HG03095 (cell line): ENCODE measurements at regions not wholly inside any gene's neighbourhood (a gene's known extent, or its start where the extent isn't known, plus 50 kb on each side); places are given as distances from the start of the nearest gene placed in this dataset.

ENCODE experiments used
- ATAC-seq: cut with Tn5 transposase; IDR thresholded peaks from one replicate; pipeline ENCODE4 v1.9.1; 2021; ENCODE audit warnings: moderate library complexity; ENCODE audit not compliant: unreplicated experiment

DNA sequence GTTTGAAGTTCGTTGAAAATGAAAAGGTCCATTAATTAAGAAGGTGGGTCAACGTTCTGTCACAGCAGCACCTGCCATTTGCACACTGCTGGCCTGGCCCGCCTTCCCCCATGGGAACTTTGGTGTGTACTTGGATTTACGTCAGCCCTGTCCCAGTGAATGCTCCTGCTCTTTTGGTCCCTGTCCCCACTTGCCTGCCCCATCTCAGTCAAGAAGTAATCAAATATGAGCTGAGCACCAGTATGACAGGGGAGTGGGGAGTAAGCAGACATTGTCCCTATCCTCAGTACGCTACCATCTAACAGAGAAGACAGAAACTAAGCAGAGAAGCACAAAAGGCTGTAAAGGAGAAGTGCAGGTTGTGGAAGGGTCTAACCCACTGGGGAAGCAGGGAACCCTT is 65.1 kb downstream of the SLC4A3 start:
- no peak for ATAC-seq

DNA sequence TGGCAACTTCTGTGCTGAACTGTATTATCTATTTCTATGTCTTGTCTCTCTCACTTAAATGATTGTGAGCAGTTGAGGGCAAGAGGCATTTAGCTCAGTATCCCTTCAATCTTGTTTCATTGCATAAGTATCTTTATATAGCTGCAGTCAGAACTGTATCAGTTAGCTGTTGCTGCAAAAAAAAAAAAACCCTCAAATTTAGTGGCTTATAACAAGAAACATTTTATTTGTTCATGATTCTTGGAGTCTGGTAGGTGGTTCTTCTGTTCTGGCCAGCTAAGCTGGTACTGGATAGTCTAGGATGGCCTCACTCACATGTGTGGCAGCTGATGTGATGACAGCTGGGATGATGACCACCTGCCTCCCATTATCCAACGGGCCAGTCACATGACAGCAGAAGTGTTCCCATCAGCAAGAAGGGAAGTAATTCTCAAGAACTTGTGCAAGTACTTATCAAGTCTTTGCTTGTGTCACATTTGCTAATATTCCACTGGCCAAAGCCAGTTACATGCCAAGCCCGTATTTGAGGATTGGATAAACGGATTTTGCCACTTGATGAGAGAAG is 67.8 kb downstream of the SLC4A3 start:
- ATAC-seq, result no peak

DNA sequence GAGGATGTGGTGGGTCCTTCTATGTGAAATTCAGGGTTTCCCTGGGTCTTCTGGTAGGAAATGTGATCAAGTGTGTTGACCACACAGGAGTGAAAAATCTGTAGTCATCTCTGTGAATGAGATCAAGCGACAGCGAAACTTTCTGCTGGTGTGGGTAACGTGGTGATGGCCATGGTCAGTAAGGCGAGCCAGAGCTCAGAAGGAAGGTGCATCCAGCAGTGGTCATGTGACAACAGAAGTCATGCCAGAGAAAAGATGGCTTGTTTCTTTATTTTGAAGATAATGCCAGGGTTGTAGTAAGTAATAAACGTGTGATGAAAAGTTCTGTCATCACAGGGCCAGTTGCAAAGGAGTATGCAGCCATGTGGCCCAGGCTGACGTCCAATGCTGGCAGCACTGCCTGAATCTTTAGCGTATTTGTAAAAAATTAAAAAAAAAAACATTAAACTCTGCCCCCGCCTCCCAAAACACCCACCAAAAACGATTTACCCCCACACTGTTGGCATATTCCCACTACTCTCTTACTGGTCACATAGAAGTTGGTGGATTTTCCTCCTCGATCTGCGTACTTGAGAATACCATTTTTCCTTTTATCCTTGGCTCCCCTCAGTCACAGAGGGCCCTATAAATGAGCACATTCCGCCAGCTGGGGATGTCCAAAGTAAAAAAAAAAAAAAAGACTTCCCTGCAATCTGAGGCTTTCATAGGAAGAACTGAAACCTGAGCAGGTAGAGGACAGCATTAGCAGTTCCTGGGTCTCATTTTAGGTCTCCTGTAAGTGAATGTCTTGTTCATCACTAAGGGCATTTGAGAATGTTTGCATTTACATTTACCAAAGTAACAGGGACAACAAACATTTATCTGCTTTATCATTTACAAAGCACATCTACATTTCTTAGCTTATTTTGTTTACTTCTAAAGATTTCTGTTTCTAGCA is 70.6 kb downstream of the SLC4A3 start:
- no peak for ATAC-seq

DNA sequence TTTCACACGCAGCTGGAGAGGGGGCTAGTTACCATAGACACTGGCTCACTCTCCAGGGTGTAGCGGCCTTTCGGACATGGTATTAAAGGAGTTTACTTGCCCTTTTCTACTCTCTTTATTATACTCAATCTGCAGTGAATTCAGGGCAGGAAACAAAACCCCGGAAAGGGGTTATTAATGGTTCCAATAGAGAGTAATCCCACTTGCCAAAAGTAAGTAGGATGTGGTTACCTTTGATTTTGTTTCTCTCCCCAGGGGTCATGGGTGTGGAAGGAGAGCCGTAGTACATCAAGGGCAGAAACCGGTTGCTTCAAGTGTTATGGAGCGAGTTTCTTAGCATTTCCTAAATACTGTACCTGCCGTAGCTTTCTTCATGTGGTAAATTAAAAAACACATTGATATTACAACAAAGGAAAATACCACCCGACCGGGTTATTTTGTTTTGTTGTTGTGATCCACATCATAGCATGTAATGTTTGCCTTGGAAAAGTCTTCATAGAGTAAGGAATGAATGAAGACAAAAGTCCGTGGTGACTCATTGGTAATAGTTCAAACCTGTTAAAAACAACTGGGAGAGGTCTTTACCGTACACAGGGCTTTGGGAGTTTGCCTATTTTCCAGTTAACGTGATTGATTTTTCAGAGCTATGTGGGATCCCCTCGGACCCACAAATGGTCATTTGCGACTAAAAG is 71.5 kb downstream of the SLC4A3 start:
- ATAC-seq, result no peak

DNA sequence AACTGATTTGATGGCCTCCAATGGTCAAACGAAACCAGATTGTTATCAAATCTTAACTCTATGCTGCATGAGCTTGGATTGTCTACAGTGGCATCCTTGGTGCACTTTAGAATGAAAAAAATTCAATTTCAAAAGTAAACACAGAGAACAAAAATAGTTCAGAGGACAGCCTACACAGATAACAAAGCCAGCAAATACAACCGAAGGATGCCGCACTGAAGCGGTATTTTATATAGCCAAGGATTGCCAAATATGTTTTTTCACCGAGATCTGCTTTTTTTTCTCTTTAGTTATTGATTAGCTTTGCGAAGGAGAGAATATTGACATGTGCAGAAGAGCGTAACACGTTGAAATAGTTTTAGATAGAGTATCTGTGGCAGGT is 72.0 kb downstream of the SLC4A3 start:
- no peak for ATAC-seq

DNA sequence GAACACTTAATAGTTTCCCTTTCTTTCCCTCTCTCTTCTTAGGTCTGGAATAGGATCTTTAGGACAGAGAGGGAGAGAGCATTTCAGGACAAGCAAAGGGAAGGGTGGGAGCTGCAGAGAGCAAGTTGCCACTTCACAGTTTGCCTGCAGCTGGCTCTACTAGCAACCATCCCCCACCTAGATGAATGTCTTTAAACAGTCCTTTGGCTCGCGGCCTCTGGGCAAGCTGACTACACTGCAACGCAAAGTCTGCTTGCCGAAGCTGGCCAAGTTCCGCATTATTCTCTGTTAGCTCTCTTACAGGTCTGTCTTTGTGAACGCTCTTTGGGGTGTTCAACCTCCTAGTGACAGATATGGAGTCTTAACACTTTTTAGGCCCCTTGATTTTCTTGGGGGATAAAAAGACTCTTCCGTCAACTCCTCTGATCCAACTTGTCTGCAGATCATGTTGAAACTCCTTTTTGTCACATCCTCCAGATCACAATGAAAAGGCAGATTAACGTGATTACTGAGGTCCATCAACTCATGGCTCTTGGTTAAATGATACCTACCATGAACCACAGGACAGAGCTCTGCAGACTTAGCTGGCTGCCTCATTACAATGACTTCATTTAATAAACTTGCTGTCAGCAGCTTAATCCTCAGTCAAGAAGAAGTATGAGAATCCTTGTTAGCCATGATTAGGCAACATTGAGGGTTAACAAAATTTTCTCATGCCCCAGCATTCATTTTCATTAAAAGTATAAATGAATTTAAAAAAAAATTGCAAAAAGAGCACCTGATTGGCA is 74.6 kb downstream of the SLC4A3 start:
- ATAC-seq, result no peak

DNA sequence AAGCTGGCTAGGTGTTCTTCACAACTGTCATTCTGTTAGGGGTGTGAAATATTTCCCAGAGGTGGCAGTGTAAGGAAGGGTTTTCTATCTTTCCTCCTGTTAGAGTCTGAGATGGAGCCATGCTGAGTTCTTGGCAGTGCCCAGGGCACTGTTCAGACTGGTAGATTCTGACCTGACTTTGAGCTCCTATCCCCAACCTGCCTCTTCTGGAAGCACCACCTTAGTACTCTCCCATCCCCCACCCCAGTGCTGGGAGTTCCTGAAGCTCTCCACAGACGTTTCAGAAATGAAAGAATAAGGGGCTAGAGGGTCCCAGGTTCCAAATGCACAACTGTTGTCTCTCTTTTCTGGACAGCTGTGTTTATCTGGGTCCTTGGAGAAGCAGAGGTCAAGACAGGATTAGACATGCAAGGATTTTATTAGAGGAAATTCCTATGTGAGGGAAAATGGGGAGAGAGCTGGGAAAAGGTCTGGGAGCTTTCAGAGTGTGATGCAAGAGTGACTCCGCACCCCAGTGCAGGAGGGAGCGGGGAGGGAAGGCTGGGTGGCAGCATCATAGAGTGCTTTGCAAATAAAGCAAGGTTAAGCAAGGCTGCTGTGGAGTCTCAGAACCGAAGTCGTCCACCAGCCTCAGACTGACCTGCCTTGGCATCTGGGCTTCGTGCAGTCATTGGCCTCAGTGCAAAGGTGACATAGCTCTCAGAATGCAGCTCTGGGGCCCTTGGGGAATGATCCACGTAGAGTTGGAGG is 75.5 kb downstream of the SLC4A3 start:
- ATAC-seq, result no peak

DNA sequence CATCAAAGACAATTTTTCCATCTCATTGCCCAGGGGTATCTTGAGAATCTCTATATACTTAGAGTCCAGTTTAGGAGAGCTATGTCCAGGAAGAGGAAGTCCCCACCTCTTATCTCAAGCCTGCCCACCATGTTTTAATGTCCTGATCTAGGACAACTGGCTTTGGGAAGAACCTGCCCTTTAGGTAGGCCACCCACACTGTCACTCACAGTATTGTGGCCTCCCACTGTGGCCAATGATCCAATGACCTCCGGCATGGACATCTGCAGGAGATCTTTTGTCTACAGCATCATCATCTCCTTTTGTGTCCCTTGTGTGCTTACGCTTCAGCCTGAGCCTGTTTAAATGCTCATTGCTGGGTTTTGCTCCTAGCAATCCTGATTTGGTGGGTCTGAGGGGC is 77.4 kb downstream of the SLC4A3 start:
- no peak for ATAC-seq

DNA sequence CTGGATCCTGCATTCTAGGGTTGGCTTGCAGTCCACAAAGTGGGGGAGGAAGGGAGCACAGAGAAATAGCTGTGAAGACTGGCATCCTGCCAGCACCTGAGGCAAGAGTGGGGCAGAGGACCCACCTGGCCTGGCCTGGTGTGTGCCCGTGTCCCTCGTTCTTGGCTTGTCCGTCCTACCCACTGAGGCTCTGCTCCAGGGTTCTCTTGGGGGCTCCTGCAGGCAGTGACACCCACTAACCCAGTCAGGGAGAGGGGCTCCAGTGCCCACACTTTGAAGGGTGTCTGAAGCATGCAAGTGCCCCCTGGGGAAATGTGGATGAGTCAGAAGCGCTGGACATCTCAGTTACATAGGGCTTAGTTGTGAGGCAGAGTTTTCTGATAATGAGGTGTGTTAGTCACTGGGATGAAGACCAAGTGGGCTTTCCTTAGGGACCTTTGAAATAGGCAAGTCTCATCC is 79.4 kb downstream of the SLC4A3 start:
- no peak for ATAC-seq

DNA sequence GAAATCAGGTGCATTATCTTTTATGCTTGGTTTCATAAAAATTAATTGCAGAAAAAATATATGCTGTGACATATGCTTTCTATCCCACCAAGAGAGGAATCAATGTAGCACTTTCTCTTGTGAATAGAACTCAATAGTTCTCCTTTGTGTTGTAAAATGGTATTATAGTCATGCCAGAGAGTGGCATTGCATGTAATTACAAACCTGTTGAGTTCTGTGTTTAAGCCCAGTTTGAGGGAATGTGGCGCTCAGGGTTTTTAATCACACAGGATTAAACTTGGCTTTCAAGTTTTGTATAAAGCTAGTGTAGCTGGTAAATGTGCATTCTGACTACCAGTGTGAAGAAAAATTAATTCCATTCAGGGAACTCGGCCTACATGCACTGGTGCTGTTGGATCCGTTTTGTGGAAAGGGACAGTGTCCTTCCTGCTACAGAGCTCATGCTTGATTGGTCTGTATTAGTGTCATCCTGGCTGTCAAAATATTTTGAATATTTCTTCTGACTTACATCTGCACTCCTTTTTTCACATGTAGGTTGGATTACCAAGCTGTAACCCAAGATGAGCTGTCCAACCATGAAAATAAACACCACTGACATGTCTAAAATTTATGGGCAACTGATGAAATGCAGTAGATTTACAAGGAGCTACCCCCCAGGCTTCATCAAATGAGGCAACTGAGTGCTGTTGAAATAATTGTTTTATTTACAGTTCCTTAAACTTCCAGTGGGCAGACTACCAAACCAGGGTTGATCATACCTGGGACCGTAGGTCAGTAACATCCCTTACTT is 80.3 kb downstream of the SLC4A3 start:
- ATAC-seq, result no peak

DNA sequence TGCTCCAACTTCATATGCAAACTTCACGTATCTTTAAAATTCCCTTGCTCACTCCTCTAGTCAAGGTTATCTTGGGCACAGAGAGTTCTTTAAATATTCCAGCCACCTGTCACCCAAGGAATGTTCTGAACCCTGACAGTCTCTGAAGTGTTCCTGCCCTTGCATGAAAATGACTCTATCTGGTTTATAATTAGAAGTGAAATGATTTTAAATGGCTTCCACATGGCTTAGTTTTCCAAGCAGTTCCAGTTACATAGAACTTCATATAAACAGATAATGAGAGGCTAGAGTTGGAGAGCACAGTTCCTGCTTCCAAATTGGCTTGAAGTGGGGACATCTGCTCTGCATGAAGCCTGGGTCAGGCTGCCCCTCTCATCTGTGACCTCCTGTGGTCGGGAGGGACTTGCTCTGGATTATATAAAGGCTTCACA is 81.9 kb downstream of the SLC4A3 start:
- no peak for ATAC-seq

DNA sequence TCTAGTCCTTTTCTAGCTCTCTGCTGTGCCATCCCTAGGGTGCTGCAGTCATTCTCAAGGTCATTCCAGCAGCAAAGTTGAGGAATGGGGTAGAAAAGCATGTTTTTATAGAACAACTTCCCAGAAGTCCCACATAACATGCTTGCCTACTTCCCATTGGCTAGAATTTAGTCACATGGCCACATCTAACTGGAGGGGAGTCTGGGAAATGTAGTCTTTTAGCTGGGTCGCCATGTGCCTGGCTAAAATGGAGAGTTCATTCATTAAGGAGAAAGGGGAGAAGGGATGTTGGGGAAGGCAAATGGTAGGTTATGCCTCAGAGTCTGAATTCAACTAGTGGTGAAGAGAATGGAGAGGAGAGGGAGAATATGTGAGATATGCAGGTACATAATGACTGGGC is 85.7 kb downstream of the SLC4A3 start:
- no peak for ATAC-seq

DNA sequence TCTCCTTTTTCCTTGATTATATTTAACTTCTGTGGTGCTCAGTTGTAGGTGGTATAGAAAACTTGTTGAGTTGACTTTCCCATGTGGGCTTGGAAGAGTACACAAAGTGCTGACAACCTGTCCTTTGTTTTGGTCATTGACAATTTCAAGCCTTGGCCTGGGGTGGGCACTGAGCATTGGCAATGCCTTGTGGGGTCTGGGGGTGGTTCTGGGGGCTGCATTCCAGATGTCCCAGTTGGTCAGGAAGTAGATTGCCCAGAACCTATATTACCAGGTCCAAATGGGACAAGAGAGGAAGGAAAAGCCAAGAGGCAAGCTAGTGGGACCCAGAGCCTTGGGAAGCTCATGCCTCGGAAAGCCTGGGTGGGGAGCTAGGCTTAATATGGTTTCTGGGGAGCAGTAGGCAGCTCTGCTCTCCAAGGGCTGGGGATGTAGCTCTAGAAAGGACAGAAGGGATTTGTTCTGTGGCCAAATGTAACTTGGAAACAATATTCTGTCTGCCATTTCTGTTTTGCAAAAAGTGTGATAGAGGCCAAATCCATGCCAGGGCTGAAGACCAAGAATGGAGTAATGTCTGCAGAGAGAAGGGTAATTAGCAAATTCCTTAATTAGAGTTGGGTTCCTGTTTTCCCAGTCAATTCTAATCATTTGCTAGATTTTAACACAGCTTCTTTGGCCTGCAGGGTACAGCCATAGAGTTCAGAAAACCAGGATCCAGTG is 87.4 kb downstream of the SLC4A3 start:
- ATAC-seq, result no peak

DNA sequence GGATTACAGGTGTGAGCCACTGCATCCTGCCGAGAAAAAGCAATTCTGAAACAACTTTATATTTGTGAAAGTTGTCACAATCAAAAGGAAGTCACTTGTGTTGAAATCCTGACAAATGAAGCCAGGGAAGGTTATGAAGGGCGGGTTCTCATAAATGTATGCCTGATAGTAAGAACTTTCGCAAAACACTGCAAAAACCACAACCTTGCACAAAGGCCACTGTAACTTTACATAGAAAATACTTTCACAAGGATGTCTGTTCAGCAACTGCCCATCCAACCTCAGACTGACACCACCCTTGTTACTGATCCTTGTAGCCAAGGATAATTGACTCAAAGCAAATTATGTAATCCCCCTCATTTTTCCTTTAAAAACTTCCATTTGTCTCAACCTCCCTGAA is 90.6 kb downstream of the SLC4A3 start:
- ATAC-seq, result no peak

DNA sequence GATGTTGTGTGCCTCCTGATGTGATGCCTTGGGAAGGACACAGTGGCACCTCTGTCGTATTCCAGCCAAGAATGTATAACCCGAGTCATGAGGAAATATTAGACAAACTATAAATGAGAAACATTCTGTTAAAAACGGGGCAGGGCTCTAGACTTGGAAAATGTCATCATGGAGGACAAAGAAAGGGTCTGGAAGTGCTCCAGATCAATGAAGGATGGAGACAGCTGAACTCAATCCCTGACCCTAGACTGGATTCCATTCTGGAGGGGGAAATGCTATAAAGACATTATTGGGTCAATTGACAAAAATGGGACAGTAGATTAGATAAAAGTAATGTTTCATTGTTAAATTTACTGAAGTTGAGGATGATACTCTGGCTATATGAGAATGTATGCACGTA is 92.1 kb downstream of the SLC4A3 start:
- ATAC-seq, result no peak

DNA sequence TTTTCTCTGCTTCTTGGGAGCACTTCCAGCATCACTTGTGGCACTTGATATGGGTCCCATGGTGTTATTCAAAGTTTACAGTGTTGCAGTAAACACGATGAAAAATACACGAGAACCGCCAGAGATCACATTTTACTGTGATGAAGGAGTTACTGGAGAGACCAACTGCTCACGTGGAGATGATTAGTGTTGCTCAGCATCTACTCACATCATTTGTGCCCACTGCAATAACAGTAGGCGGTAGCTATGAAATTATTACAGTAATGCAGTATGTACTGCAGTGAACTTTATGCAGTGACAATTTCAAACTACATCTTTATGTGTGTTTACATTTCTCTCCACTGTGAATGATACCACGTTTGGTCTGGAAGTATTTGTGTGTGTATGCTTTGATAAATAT is 93.5 kb downstream of the SLC4A3 start:
- no peak for ATAC-seq

DNA sequence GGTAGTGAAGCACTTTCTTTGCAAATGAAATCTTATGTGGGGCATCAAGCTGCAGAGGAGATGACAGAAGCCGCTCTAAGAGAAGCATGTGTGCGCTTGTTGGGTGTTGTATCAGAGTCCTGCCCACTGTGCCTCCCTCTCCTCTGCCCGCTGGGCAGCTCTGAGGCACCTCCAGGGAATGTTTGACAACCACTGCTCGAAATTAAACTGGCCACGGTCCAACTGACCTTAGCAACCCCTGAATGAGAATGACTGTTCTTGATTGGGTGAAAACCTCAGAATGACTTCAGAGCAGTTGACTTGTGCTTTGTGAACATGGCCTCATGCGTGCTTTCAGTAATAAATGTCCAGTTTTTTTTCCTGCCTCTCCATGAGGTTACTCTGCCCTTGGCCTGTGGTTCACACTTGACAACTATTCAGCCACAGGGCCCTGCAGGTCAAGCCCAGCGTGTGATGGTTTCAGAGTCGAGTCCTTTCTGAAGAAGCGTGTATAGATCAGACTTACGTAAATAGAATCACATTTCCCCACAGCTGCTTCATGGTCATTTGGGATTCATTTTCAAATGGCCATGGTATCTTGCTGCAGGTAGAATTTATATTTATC is 94.9 kb downstream of the SLC4A3 start:
- ATAC-seq, result no peak

DNA sequence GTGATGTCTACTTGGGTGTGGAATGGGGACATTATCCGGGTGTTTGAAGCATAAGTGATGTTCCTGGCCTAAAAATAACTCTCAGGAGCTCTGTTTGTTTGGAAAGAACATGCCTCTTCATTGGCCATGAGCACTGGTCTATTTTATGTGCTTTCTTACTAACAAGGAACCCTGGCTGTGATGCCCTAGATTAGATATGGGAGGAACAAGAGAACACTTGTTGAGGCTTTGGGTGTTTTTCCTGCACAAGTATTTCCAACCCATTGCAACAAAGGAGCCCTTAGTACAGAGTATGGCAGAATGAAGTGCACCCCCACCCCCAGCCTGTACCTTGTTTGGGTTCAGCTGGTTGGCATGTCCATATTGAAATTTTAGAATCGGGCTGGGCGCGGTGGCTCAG is 95.9 kb downstream of the SLC4A3 start:
- ATAC-seq, result no peak

DNA sequence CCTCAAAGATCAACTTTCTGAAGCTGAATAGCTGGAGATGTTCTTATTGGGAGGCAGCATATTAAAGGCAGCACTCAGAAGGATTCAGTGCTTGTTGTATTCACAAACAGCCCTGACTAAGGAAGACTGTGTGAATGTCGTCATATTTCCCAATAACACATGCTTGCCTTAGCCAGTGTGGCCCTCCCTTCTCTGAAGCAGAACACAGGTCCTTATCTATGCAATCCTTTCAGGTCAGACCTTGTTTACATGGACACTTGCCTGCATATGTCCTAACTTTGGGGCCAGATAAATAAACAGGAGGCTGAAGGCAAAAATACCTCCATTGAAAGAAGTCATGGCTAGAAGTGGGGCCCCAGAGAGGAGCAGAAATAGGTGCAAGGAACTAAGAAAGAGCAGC is 97.2 kb downstream of the SLC4A3 start:
- no peak for ATAC-seq
